ENCODE measurements at regions not wholly inside any gene's neighbourhood (a gene's known extent, or its start where the extent isn't known, plus 50 kb on each side); places are given as distances from the start of the nearest gene placed in this dataset.

DNA sequence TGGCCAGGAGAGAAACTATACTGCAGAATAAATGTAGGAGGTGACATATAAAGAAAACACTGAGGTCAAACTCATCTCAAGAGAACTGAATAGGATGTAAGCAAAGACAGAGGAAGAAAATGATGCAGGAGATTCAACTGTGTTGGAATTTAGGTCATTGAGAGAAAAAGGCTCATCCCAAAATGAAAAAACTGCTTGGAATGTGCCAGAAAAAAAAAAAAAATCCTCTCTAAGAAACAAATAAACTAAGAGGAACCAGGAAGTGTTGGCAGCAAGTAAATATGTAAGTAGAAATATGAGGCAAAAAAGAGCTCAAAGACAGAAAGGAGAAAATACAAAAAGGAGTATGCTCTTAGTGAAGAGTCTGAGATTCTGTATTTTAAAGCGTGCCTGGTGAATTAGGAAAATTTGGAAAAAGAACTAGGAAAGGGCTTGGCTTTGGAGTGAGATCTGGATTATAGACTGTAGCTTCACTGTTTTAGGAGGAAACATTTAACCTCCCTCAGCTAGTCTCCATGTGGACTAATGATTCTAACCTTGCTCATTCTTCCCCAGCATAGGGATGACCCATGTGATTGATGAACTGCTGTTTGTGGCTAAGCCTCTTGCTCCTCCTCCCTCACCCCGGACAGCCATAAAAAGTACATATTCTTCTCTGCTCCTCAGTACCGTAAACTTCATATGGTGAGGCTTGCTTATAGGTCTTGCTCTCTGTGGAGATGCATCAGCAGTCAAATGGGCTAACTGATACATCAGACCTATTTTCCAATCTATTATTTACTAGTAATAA lies 185.6 kb upstream of the POU5F2 start:
- DNase-seq: no peak

DNA sequence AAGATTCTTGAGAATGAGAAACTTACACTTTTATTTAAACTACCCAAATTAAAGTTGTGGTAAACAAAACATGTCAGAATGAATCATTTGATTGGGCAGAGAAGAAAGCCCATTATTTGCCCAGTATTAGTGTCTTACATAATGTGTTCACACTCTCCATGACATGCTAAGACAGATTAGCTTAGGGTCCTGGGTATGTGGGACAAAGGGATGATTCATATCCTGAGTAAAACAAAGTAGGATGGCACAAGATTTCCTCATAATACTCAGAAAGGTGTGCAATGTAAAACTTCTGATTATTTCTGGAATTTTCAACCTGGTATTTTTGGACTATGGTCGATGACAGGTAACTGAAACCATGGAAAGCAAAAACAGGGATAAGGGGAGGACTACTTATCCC lies 183.9 kb upstream of the POU5F2 start:
- DNase-seq: no peak

GRCh38 chr5:93924628-93925027 lies 183.2 kb upstream of the POU5F2 start:
- DNase-seq: no peak

- no peak for DNase-seq
Measured at GRCh38 chr5:93922551-93922950, 181.2 kb upstream of the POU5F2 start.

DNA sequence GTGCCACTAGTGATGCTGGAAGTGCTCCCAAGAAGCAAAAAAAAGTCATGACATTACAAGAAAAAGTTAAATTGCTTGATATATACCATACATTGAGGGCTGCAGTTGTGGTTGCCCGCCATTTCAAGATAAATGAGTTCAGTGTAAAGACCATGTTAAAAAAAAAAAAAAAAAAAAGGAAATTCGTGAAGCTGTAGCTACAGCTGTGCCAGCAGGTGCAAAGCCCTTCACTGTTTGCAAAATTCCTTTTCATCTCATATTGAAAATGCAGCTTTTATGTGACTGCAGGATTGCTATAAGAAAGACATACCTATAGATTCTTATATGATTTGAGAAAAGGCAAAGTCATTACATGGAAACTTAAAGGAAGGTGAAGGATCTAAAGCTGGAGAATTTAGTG lies 179.6 kb upstream of the POU5F2 start:
- DNase-seq: no peak

GRCh38 chr5:93916872-93917271 lies 175.5 kb upstream of the POU5F2 start:
- DNase-seq: no peak

- peak; percentile 37 for DNase-seq
Measured at GRCh38 chr5:93915142-93915553, 173.7 kb upstream of the POU5F2 start.

- no peak for DNase-seq
Measured at GRCh38 chr5:93911609-93912008, 170.2 kb upstream of the POU5F2 start.

DNA sequence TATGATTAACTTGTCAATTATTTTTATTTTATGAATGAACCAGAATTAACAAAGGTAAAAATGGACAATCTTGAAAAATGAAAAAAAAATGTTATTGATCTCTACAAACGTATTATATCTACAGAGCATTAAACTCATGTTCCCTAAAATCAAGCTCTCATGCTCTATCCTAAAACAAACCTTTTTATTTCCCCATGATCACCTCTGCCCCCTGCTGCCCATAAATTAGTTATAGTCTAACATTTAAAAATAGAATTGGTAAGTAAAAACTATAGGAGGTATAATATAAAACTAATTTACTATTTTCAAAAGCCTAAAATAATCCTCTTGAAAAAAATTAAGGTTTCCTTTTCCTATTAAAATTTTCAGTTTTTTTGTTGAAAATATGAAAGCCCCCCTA lies 168.0 kb upstream of the POU5F2 start:
- peak; percentile 6 for DNase-seq

DNA sequence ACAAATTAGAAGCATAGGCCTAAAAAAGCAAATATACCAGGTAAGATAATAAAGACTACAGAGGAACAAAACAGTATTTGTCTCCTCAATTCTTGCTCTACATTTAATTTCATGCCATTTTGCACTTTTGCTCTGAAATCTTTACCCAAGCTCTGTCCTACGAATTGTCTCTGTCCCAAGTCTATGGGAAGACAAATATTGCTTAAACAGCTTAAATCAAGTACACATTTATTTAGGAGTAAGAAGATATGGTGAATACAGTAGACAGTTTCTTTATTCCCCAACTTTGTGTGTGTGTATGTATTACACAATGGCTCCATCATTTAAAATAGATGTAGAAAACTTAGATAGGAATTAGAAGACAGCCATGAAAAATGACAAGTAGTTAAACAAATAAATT lies 163.5 kb upstream of the POU5F2 start:
- DNase-seq: no peak

GRCh38 chr5:93902288-93902687 lies 160.9 kb upstream of the POU5F2 start:
- DNase-seq: no peak

- no peak for DNase-seq
Measured at GRCh38 chr5:93899026-93899600, 157.7 kb upstream of the POU5F2 start.

- peak; percentile 89 for DNase-seq
Measured at GRCh38 chr5:93894601-93895354, 153.4 kb upstream of the POU5F2 start.

- DNase-seq: peak; percentile 23
Measured at GRCh38 chr5:93893075-93893474, 151.7 kb upstream of the POU5F2 start.

DNA sequence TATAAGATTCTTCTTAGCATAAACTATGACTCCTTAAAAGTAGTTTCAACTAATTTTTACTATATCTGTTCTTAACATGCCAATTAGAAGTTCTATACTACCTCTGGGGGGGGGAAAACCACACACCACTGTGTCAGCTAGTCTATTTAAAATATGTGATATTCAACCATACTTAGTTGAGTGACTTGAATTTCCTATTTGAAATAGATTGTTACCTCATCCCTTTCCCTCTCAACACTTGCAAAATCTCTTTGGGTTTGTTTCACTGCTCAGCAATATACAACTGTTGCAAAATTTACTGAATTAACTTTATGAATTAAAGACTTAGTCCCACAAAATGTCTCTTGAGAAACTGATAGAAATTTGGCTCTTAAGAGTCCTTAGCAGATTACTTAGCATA lies 151.1 kb upstream of the POU5F2 start:
- DNase-seq: no peak

DNA sequence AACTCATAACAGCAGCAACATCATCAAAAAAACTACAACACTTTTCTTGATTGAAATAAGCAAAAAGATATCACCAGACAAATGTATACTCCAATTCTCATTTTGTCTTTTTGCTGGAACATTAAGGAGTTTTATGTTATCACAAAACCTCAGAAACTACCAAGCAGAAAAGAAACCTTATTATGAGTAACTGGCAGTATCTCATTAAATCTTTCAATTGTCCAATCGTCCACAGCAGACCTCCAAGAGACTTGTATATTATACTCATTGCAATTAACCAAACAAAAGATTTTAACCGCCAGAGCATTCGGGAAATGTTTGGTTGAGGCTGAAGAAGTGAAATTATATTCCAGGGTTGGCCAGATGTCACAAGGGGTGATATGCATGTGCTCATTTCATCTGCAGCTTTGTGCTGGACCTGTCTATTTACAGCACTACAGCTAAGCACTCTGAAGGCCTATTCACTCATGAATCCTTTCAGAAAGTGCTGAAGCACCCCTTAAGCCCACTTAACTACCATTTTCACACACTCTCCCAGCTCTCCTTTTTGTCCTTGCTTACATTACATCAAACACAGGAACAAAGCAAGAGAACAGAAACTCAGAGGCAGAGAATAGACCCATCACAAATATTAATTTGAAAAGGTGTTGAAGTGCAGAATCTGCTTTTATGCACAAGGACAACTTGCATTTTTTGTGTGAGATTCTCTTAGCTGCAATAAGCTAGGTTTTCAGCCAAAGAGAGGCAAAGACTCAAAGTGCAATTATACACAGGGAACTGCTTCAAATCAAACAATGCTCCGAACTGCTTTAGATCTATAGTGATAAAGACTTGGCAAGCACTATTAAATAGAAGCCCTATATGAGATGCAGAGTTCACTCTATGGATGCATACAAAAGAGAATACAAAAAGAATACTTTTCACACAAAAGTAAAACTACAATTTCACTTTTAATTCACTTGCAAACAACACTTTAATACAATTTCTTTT lies 150.4 kb upstream of the POU5F2 start:
- DNase-seq: peak; percentile 91

- DNase-seq: peak; percentile 67
Measured at GRCh38 chr5:93890657-93891056, 149.3 kb upstream of the POU5F2 start.

- DNase-seq: no peak
Measured at GRCh38 chr5:93887678-93888077, 146.3 kb upstream of the POU5F2 start.

DNA sequence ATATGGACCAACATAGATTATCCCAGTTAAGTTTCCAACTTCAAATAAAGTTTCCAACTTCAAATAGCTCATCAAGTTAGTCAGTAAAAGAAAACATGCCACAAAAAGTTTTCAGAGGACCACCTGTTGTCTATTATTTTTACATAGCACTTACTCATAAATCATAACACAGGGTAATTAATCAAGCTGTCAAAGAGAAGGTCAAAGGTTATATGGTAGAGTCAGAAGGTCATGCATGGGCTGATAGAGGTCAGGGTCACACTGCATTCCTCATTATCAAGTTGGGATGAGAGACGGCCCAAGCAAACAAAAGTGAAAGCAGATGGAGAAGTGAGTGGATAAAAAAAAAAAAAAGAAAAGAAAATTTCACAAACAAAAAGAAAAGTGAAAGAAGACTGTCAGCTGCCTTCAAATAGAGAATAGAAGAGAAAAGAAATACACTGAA lies 145.5 kb upstream of the POU5F2 start:
- DNase-seq: no peak

- DNase-seq: no peak
Measured at GRCh38 chr5:93886098-93886806, 144.9 kb upstream of the POU5F2 start.

DNA sequence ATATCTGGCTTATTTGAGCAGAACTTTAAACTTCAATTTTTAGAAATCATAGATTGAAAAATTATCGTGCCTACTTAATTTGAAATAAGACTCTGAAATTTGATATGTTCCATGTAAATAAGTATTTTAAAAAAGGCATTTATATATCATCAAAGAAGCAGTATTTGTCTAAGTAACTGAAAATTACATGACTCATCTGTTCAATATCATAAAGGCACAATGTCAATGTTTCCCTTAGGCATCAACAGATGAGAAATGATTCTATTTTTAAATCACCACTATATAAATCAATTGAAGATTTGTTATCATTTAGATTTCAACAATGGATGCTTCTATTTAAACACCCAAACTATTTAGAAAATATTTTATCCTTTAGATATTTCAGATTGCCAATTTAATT lies 142.9 kb upstream of the POU5F2 start:
- DNase-seq: peak; percentile 42

DNA sequence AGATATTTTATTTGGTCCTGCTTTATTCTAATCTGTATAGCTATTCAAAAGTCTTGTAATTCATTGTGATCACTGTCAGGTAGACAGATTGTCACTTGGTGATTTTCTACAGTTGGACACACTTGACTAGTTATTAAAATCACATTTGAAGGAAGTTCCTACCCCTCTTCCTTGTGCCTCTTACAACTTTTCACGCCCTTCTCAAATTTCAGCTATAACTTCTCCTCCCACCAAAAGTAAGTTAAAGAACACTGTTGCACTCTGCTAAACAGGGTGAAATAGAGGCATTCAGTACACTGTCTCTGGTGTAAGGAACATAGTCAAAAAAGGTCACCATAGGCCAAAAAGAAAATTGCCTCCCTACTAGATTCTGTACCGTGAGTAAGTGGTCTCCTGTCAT lies 142.1 kb upstream of the POU5F2 start:
- DNase-seq: no peak

All from SHP77 treated with DMSO at 0.1 percent for 48 hours (cell line).